Hepatocyte (in vitro differentiated cells): ENCODE measurements at regions not wholly inside any gene's neighbourhood (a gene's known extent, or its start where the extent isn't known, plus 50 kb on each side); places are given as distances from the start of the nearest gene placed in this dataset.

ENCODE experiments used
- DNase-seq: peaks from one replicate; pipeline ENCODE4 v3.0.0-alpha.2; 2016; ENCODE audit warnings: low spot score
- H2AFZ ChIP-seq: fragments of 200-600 bp; sonication (generic); 2 replicates; pipeline ENCODE4 v1.6.0; 2016; ENCODE audit warnings: antibody characterized with exemption, mild to moderate bottlenecking
- H3K27ac ChIP-seq: fragments of 200-600 bp; sonication (generic); 2 replicates; pipeline ENCODE4 v1.5.1; 2016; ENCODE audit warnings: mild to moderate bottlenecking
- H3K27me3 ChIP-seq: fragments of 200-600 bp; sonication (generic); 2 replicates; pipeline ENCODE4 v1.6.1; 2016
- H3K36me3 ChIP-seq: fragments of 200-600 bp; sonication (generic); replicated peaks from 2 replicates; pipeline ENCODE4 v1.5.1; 2016; ENCODE audit warnings: low read depth; ENCODE audit not compliant: insufficient read depth
- H3K4me1 ChIP-seq: fragments of 200-600 bp; sonication (generic); 2 replicates; pipeline ENCODE4 v1.5.1; 2016; ENCODE audit warnings: mild to moderate bottlenecking, moderate library complexity; ENCODE audit not compliant: insufficient read depth
- H3K4me2 ChIP-seq: fragments of 200-600 bp; sonication (generic); 2 replicates; pipeline ENCODE4 v1.6.0; 2016
- H3K4me3 ChIP-seq: fragments of 200-600 bp; sonication (generic); 2 replicates; pipeline ENCODE4 v1.5.1; 2016; ENCODE audit warnings: mild to moderate bottlenecking
- H3K79me2 ChIP-seq: fragments of 200-600 bp; sonication (generic); 2 replicates; pipeline ENCODE4 v1.6.0; 2017; ENCODE audit warnings: mild to moderate bottlenecking
- H3K9me2 ChIP-seq: fragments of 200-600 bp; sonication (generic); replicated peaks from 2 replicates; pipeline ENCODE4 v1.6.0; 2017; ENCODE audit warnings: mild to moderate bottlenecking; ENCODE audit not compliant: insufficient read depth
- H3K9me3 ChIP-seq: fragments of 200-600 bp; sonication (generic); 2 replicates; pipeline ENCODE4 v1.5.1; 2016; ENCODE audit warnings: low read depth, mild to moderate bottlenecking
- H4K20me1 ChIP-seq: fragments of 200-600 bp; sonication (generic); 2 replicates; pipeline ENCODE4 v1.6.0; 2016; ENCODE audit warnings: mild to moderate bottlenecking; ENCODE audit not compliant: insufficient read depth, poor library complexity, severe bottlenecking
- CTCF ChIP-seq: fragments of 200-600 bp; sonication (generic); IDR thresholded peaks from 2 replicates; pipeline ENCODE4 v1.5.1; 2016; ENCODE audit warnings: antibody characterized with exemption, mild to moderate bottlenecking; ENCODE audit not compliant: poor library complexity
- EZH2 ChIP-seq: fragments of 200-600 bp; sonication (generic); IDR thresholded peaks from 2 replicates; pipeline ENCODE4 v1.6.1; 2016; ENCODE audit warnings: antibody characterized with exemption, mild to moderate bottlenecking, borderline replicate concordance
- EZH2phosphoT487 ChIP-seq: fragments of 200-600 bp; sonication (generic); IDR thresholded peaks from one replicate; pipeline ENCODE4 v1.6.1; 2018; ENCODE audit warnings: antibody characterized with exemption, mild to moderate bottlenecking, low read depth, moderate library complexity; ENCODE audit not compliant: unreplicated experiment, severe bottlenecking
- WGBS: methylation state at CpG from one replicate; pipeline ENCODE4 v1.1.6; 2016; ENCODE audit warnings: low lambda C conversion rate; ENCODE audit errors: missing lambda C conversion rate; 5-methylcytosine and 5-hydroxymethylcytosine counted together

GRCh38 chr5:21237461-21237860, 1249.5 kb upstream of the CDH18 start:
- WGBS, result 65% methylated on average over 1 of the region's 1 CpG
- H3K9me3 ChIP-seq, result no peaks in the 10 kb centered on the region
- H3K4me3 ChIP-seq, result no peak overlapping the region
- H3K4me2 ChIP-seq, result no peak overlapping the region
- no peaks in the 10 kb centered on the region for H3K4me1 ChIP-seq
- no peak overlapping the region for H2AFZ ChIP-seq
- no peaks in the 10 kb centered on the region for H3K9me2 ChIP-seq
- DNase-seq, result no peak
- H4K20me1 ChIP-seq, result no peaks in the 10 kb centered on the region
- H3K36me3 ChIP-seq, result no peaks in the 10 kb centered on the region
- no peak overlapping the region for H3K27ac ChIP-seq
- TF ChIP-seq EZH2phosphoT487, result no peak
- TF ChIP-seq EZH2, result no peak
- no peak for TF ChIP-seq CTCF
- no peaks in the 10 kb centered on the region for H3K79me2 ChIP-seq
- no peaks in the 10 kb centered on the region for H3K27me3 ChIP-seq

GRCh38 chr5:21236971-21237427, 1249.0 kb upstream of the CDH18 start:
- Histone ChIP-seq H3K4me2 (no peak overlapping the region), H3K27me3 (no peaks in the 10 kb centered on the region), H2AFZ (no peak overlapping the region)

GRCh38 chr5:21236104-21236503, 1248.1 kb upstream of the CDH18 start:
- H3K36me3 ChIP-seq, result no peaks in the 10 kb centered on the region
- no peaks in the 10 kb centered on the region for H3K79me2 ChIP-seq
- no peak for DNase-seq
- no peaks in the 10 kb centered on the region for H3K9me3 ChIP-seq
- no peak overlapping the region for H3K4me3 ChIP-seq
- TF ChIP-seq EZH2, result no peak
- no peak for TF ChIP-seq EZH2phosphoT487
- no peak for TF ChIP-seq CTCF
- H3K27me3 ChIP-seq, result no peaks in the 10 kb centered on the region
- no peaks in the 10 kb centered on the region for H3K4me1 ChIP-seq
- H3K9me2 ChIP-seq, result no peaks in the 10 kb centered on the region
- no peaks in the 10 kb centered on the region for H4K20me1 ChIP-seq
- WGBS, result 85% methylated on average over 1 of the region's 1 CpG
- H3K4me2 ChIP-seq, result no peak overlapping the region
- H3K27ac ChIP-seq, result no peak overlapping the region
- H2AFZ ChIP-seq, result no peak overlapping the region

More at GRCh38 chr5:21236971-21237427, 1249.0 kb upstream of the CDH18 start:
- Histone ChIP-seq H4K20me1 (no peaks in the 10 kb centered on the region), H3K9me3 (no peaks in the 10 kb centered on the region), H3K36me3 (no peaks in the 10 kb centered on the region), H3K4me3 (no peak overlapping the region), H3K9me2 (no peaks in the 10 kb centered on the region), H3K27ac (no peak overlapping the region), H3K4me1 (no peaks in the 10 kb centered on the region), H3K79me2 (no peaks in the 10 kb centered on the region)
- TF ChIP-seq CTCF (no peak), EZH2 (no peak), EZH2phosphoT487 (no peak)
- WGBS, result 45% methylated on average over 2 of the region's 2 CpGs
- no peak for DNase-seq
